K562 (cell line): ENCODE measurements at regions not wholly inside any gene's neighbourhood (a gene's known extent, or its start where the extent isn't known, plus 50 kb on each side); places are given as distances from the start of the nearest gene placed in this dataset.

ENCODE experiments used
- ATAC-seq: fragments of 200-7000 bp; cut with Tn5 transposase; 3 replicates; pipeline ENCODE4 v1.9.1; 2020; ENCODE audit warnings: moderate library complexity
- BruUV-seq: library from RNA; stranded (reverse); fragments of 400-500 nt; replicated peaks from 2 replicates; lab custom pipeline; 2021; lab: Mats Ljungman, UMichigan
- CTCF ChIA-PET: fragments of 300-600 bp; formaldehyde crosslinking; extraction: SDS; loops from one replicate; lab custom pipeline; 2021; ENCODE audit warnings: low intra/inter-chr PET ratio; lab: Yijun Ruan, JAX
- POLR2A ChIA-PET: fragments of 300-600, 350-650 bp; sonication (Branson Sonifier 250); formaldehyde crosslinking; extraction: SDS; loops from one replicate; lab custom pipeline; 2021; ENCODE audit warnings: antibody characterized with exemption, inconsistent platforms; lab: Yijun Ruan, JAX
- DNase-seq, 4 experiments: peaks; one replicate each; pipeline versions ENCODE4 v3.0.0 to v3.0.0-alpha.2; 2011 to 2018; ENCODE audit warnings: low spot score in 3 of 4, mixed read lengths in 3 of 4; ENCODE audit errors: extremely low read depth in 1 of 4
- FAIRE-seq: peaks from 2 replicates; lab custom pipeline; 2011; peaks lifted over from hg19 to GRCh38; lab: Jason Lieb, UNC
- H2AFZ ChIP-seq: 2 replicates; pipeline ENCODE4 v1.6.0; 2011; ENCODE audit warnings: low read depth, low read length, control low read depth, inconsistent platforms
- H3K27ac ChIP-seq: fragments of 200-600 bp; 3 replicates; pipeline ENCODE4 v1.8.0; 2011; ENCODE audit warnings: low read depth, mild to moderate bottlenecking, control low read depth, inconsistent platforms, low read length, moderate library complexity, mixed read lengths; ENCODE audit errors: extremely low read depth
- H3K27me3 ChIP-seq, 2 experiments: fragments of 300-600 bp in 1 of 2; 2 replicates in 1 of 2; 3 replicates in 1 of 2; pipeline versions ENCODE4 v1.6.0 to v1.8.0; 2011; ENCODE audit warnings: inconsistent platforms in 2 of 2, low read length in 2 of 2, mild to moderate bottlenecking in 1 of 2, mixed read lengths in 1 of 2, moderate library complexity in 1 of 2; ENCODE audit not compliant: control insufficient read depth in 2 of 2, insufficient read depth in 2 of 2
- H3K36me3 ChIP-seq: fragments of 300-600 bp; 3 replicates; pipeline ENCODE4 v1.8.0; 2011; ENCODE audit warnings: mild to moderate bottlenecking, low read length, inconsistent platforms; ENCODE audit not compliant: control insufficient read depth, insufficient read depth
- H3K4me1 ChIP-seq, 2 experiments: fragments of 200-600 bp in 1 of 2; replicated peaks in 1 of 2; 2 replicates in 1 of 2; 3 replicates in 1 of 2; pipeline versions ENCODE4 v1.5.1 to v1.8.0; 2011; ENCODE audit warnings: inconsistent platforms in 2 of 2, low read length in 2 of 2, mild to moderate bottlenecking in 1 of 2, mixed read lengths in 1 of 2, moderate library complexity in 1 of 2; ENCODE audit not compliant: control insufficient read depth in 2 of 2, insufficient read depth in 2 of 2
- H3K4me2 ChIP-seq: 2 replicates; pipeline ENCODE4 v1.6.1; 2011; ENCODE audit warnings: low read length, control low read depth, inconsistent platforms, mixed read lengths; ENCODE audit not compliant: insufficient read depth
- H3K4me3 ChIP-seq: fragments of 200-600 bp; sonication (generic), shearing (Covaris generic); 2 replicates; pipeline ENCODE4 v1.5.1; 2016; ENCODE audit warnings: control low read depth, inconsistent platforms
- H3K79me2 ChIP-seq: fragments of 200-600 bp; 3 replicates; pipeline ENCODE4 v1.8.0; 2011; ENCODE audit warnings: low read length, inconsistent platforms; ENCODE audit not compliant: control insufficient read depth, insufficient read depth
- H3K9ac ChIP-seq, 2 experiments: 2 replicates each; pipeline versions ENCODE4 v1.6.0 to v1.6.1; 2011; ENCODE audit warnings: low read depth in 2 of 2, low read length in 2 of 2, control low read depth in 1 of 2, inconsistent platforms in 1 of 2, mild to moderate bottlenecking in 1 of 2, mixed read lengths in 1 of 2; ENCODE audit not compliant: insufficient read depth in 1 of 2
- H3K9me1 ChIP-seq: one replicate; pipeline ENCODE4 v1.6.0; 2011; ENCODE audit warnings: inconsistent platforms, mild to moderate bottlenecking, low read length, moderate library complexity; ENCODE audit not compliant: control insufficient read depth, insufficient read depth
- H3K9me3 ChIP-seq: replicated peaks from 2 replicates; pipeline ENCODE4 v1.5.1; 2011; ENCODE audit warnings: low read depth, low read length, inconsistent platforms; ENCODE audit not compliant: control insufficient read depth, insufficient read depth
- H4K20me1 ChIP-seq: replicated peaks from 2 replicates; pipeline ENCODE4 v1.6.1; 2011; ENCODE audit warnings: low read length, inconsistent platforms, mixed read lengths; ENCODE audit not compliant: control insufficient read depth, insufficient read depth
- FOXA1 ChIP-seq: fragments of 450-650 bp; IDR thresholded peaks from 2 replicates; pipeline ENCODE4 v1.6.1; 2016; ENCODE audit warnings: mild to moderate bottlenecking, borderline replicate concordance
- GABPB1 ChIP-seq: sonication (generic); formaldehyde crosslinking; IDR thresholded peaks from 2 replicates; pipeline ENCODE4 v1.8.0; 2022; ENCODE audit warnings: mild to moderate bottlenecking, missing genetic modification reagents
- GATAD2A ChIP-seq: fragments of 450-650 bp; IDR thresholded peaks from 2 replicates; pipeline ENCODE4 v1.6.1; 2017
- KDM2B ChIP-seq: fragments of 250-450 bp; sonication (Bioruptor Pico); IDR thresholded peaks from 2 replicates; pipeline ENCODE4 v1.8.0; 2021; ENCODE audit warnings: mild to moderate bottlenecking, moderate library complexity
- NCOA6 ChIP-seq: fragments of 450-650 bp; IDR thresholded peaks from 2 replicates; pipeline ENCODE4 v1.6.1; 2017; ENCODE audit warnings: mild to moderate bottlenecking
- PRMT5 ChIP-seq: sonication (generic); formaldehyde crosslinking; IDR thresholded peaks from 2 replicates; pipeline ENCODE4 v1.5.0; 2020; ENCODE audit warnings: missing genetic modification reagents
- SAP30 ChIP-seq: fragments of 200-600 bp; sonication (generic); IDR thresholded peaks from 2 replicates; pipeline ENCODE4 v1.6.1; 2012; ENCODE audit warnings: borderline replicate concordance, low read depth, mild to moderate bottlenecking, moderate library complexity, low read length, control low read depth, inconsistent platforms; ENCODE audit not compliant: insufficient read depth, poor library complexity, severe bottlenecking
- SMARCA5 ChIP-seq: fragments of 450-650 bp; IDR thresholded peaks from 2 replicates; pipeline ENCODE4 v1.6.1; 2016
- TFAM ChIP-seq: fragments of 250-450 bp; sonication (Bioruptor Pico); conservative IDR thresholded peaks from 2 replicates; pipeline ENCODE4 v1.5.0; 2021; ENCODE audit warnings: mild to moderate bottlenecking, moderate library complexity
- YY1 ChIP-seq, 3 experiments: IDR thresholded peaks; 2 replicates each; pipeline ENCODE4 v1.6.1; 2011; ENCODE audit warnings: low read length in 2 of 3, mild to moderate bottlenecking in 2 of 3, moderate library complexity in 2 of 3, borderline replicate concordance in 1 of 3, control low read depth in 1 of 3, low read depth in 1 of 3; ENCODE audit not compliant: insufficient read depth in 3 of 3, insufficient replicate concordance in 2 of 3, control insufficient read depth in 1 of 3, insufficient read length in 1 of 3; ENCODE audit errors: extremely low read depth in 1 of 3
- WGBS: fragments of 100-300 bp; shearing (Covaris generic); methylation state at CpG from one replicate; pipeline ENCODE4 v1.1.6; 2016; ENCODE audit warnings: low coverage, mixed read lengths; ENCODE audit not compliant: insufficient coverage; ENCODE audit errors: missing lambda C conversion rate; 5-methylcytosine and 5-hydroxymethylcytosine counted together
- in situ Hi-C: fragments of 300-500 bp; cut with MboI; formaldehyde crosslinking; loops from 4 replicates; pipeline ENCODE4 v1.15.0; 2018; ENCODE audit warnings: inconsistent platforms, mixed read lengths
- intact Hi-C: fragments of 100-400 bp; cut with micrococcal nuclease; formaldehyde crosslinking; loops from 2 replicates; pipeline ENCODE4 v1.14.2; 2022
- TF ChIP-seq, protein P1 (sequence below): fragments of 250-450 bp; sonication (Bioruptor Pico); IDR thresholded peaks from 2 replicates; pipeline ENCODE4 v1.8.0; 2021; ENCODE audit warnings: moderate library complexity, mild to moderate bottlenecking, inconsistent platforms
- TF ChIP-seq, protein P2 (sequence below): IDR thresholded peaks from 3 replicates; pipeline ENCODE4 v1.6.1; 2011; ENCODE audit warnings: borderline replicate concordance, mild to moderate bottlenecking, moderate library complexity; ENCODE audit not compliant: insufficient read length; ENCODE audit errors: extremely low read depth

DNA sequence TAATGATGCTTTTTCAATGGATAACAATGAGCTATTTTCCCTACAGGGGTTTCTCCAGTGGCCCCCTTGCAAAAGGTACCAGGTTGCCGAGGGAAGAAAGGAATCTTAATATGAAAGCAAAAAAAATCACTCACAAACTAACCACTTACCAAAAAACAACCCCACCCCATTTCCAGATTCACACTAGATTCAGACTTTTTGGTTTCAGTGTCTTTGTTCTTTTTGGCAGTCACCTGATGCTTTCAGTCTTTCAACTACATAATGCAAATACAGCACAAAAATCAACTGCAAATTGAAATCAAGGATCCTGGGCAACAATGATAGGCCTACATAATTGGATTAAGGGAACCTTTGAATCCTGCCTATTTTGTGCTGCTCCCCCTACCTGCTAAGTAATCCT is 71.1 kb upstream of the RAP2B start:
- ChIA-PET POLR2A (no interaction called here), CTCF (no interaction called here)
- in situ Hi-C loops = no loop called here
- TF ChIP-seq SMARCA5 (no peak), KDM2B (CRISPR knock-in tag) (no peak), YY1 (IDR thresholded peaks at IDR 0.05; ENCODE audit: borderline replicate concordance in 1 of 3, control insufficient read depth in 1 of 3, extremely low read depth in 1 of 3, insufficient read depth in 3 of 3, insufficient read length in 1 of 3, insufficient replicate concordance in 2 of 3, low read depth in 1 of 3, low read length in 2 of 3) (no peak), FOXA1 (no peak), NCOA6 (no peak), GABPB1 (CRISPR knock-in tag) (no peak), TFAM (CRISPR knock-in tag) (no peak), PRMT5 (CRISPR knock-in tag) (no peak), SAP30 (no peak), GATAD2A (no peak)
- TF ChIP-seq, protein P1, sequence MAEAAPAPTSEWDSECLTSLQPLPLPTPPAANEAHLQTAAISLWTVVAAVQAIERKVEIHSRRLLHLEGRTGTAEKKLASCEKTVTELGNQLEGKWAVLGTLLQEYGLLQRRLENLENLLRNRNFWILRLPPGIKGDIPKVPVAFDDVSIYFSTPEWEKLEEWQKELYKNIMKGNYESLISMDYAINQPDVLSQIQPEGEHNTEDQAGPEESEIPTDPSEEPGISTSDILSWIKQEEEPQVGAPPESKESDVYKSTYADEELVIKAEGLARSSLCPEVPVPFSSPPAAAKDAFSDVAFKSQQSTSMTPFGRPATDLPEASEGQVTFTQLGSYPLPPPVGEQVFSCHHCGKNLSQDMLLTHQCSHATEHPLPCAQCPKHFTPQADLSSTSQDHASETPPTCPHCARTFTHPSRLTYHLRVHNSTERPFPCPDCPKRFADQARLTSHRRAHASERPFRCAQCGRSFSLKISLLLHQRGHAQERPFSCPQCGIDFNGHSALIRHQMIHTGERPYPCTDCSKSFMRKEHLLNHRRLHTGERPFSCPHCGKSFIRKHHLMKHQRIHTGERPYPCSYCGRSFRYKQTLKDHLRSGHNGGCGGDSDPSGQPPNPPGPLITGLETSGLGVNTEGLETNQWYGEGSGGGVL = no peak
- TF ChIP-seq, protein P2, sequence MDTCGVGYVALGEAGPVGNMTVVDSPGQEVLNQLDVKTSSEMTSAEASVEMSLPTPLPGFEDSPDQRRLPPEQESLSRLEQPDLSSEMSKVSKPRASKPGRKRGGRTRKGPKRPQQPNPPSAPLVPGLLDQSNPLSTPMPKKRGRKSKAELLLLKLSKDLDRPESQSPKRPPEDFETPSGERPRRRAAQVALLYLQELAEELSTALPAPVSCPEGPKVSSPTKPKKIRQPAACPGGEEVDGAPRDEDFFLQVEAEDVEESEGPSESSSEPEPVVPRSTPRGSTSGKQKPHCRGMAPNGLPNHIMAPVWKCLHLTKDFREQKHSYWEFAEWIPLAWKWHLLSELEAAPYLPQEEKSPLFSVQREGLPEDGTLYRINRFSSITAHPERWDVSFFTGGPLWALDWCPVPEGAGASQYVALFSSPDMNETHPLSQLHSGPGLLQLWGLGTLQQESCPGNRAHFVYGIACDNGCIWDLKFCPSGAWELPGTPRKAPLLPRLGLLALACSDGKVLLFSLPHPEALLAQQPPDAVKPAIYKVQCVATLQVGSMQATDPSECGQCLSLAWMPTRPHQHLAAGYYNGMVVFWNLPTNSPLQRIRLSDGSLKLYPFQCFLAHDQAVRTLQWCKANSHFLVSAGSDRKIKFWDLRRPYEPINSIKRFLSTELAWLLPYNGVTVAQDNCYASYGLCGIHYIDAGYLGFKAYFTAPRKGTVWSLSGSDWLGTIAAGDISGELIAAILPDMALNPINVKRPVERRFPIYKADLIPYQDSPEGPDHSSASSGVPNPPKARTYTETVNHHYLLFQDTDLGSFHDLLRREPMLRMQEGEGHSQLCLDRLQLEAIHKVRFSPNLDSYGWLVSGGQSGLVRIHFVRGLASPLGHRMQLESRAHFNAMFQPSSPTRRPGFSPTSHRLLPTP = no peak
- no peak overlapping the region for H3K9ac ChIP-seq
- no peak overlapping the region for H3K27ac ChIP-seq
- DNase-seq (no peak), ATAC-seq (no peak), FAIRE-seq (no peak)
- H3K4me3 ChIP-seq = no peak overlapping the region
- no TSS peak for BruUV-seq
- intact Hi-C loops = loop anchor here (5.0 kb wide), 1 partner anchor 49 kb away; no protein-coding TSS in a partner anchor
- WGBS = 67% methylated on average over 1 of the region's 1 CpG
- H3K4me2 ChIP-seq = no peak overlapping the region
- no peaks in the 10 kb centered on the region for H3K9me3 ChIP-seq
- no peaks in the 10 kb centered on the region for H3K36me3 ChIP-seq
- no peaks in the 10 kb centered on the region for H3K27me3 ChIP-seq
- no peaks in the 10 kb centered on the region for H3K79me2 ChIP-seq
- H2AFZ ChIP-seq = no peak overlapping the region
- H4K20me1 ChIP-seq = no peaks in the 10 kb centered on the region
- H3K9me1 ChIP-seq = no peaks in the 10 kb centered on the region
- 0 out of 5 replicates have a peak, but pooled peaks cover 0 to 5% of the 10 kb centered on the region in 2 experiments for H3K4me1 ChIP-seq
